Immature natural killer cell (primary cell): ENCODE measurements at regions not wholly inside any gene's neighbourhood (a gene's known extent, or its start where the extent isn't known, plus 50 kb on each side); places are given as distances from the start of the nearest gene placed in this dataset.
A peak's percentile ranks its signal among the peaks of the same experiment; 100 is the strongest.
"Not testable (repeated sequence)": the region's sequence is repeated elsewhere in the genome, so short reads cannot be mapped to it uniquely, and the experiment has no call there.

Experiments used
- DNase-seq, 3 donors: peaks; one replicate each; pipeline ENCODE4 v3.0.0; 2022; ENCODE audit warnings: mixed read lengths in 1 of 3
- H3K27ac Mint-ChIP-seq, 6 donors: one replicate each; pipeline ENCODE4 v1.8.0; 2020; ENCODE audit warnings: mixed read lengths in 6 of 6, mild to moderate bottlenecking in 5 of 6, inconsistent platforms in 4 of 6, moderate library complexity in 3 of 6
- H3K27me3 Mint-ChIP-seq, 3 donors: one replicate each; pipeline ENCODE4 v1.8.0; 2020 to 2021; ENCODE audit warnings: low read depth in 3 of 3, mild to moderate bottlenecking in 3 of 3, mixed read lengths in 3 of 3, moderate library complexity in 3 of 3, inconsistent platforms in 1 of 3
- H3K36me3 Mint-ChIP-seq, 3 donors: one replicate each; pipeline ENCODE4 v1.8.0; 2020; ENCODE audit warnings: mixed read lengths in 3 of 3, inconsistent platforms in 2 of 3, mild to moderate bottlenecking in 2 of 3
- H3K4me1 Mint-ChIP-seq, 2 donors: one replicate each; pipeline ENCODE4 v1.8.0; 2020; ENCODE audit warnings: inconsistent platforms in 2 of 2, mild to moderate bottlenecking in 2 of 2, mixed read lengths in 2 of 2, moderate library complexity in 1 of 2
- H3K4me3 Mint-ChIP-seq, 5 donors: one replicate each; pipeline ENCODE4 v1.8.0; 2020; ENCODE audit warnings: mild to moderate bottlenecking in 5 of 5, mixed read lengths in 5 of 5, inconsistent platforms in 3 of 5, moderate library complexity in 3 of 5
- H3K9me3 Mint-ChIP-seq, 6 donors: one replicate each; pipeline ENCODE4 v1.8.0; 2020; ENCODE audit warnings: mild to moderate bottlenecking in 6 of 6, mixed read lengths in 6 of 6, inconsistent platforms in 4 of 6, moderate library complexity in 3 of 6

DNA sequence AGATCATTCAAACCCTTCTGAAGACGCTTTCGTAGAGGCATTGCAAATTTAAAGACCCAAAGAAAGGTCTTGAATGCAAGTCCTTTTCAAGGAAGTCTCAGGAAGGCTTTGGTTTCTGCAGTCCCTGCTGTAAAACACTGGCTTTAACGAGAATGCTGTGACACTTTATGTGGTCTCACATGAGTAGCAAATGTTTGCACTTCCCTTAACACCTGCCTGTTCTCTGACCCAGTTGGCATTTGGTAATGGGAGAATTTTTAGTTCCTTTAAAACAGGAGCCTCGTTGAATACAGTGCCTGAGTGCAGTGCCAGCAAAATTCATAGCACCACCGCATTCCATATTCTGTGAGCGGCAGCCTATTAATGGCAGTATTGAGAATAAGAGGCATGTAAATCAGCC, 330.5 kb upstream of the PRKX start:
- DNase-seq = no peak
- H3K4me3 Mint-ChIP-seq = no peak overlapping the region
- H3K9me3 Mint-ChIP-seq = peaks cover 0 to 3% (median 0%) of the 10 kb centered on the region in 6 donors
- H3K27me3 Mint-ChIP-seq = peaks cover 0 to 1% (median 0%) of the 10 kb centered on the region in 3 donors
- H3K27ac Mint-ChIP-seq = no peak overlapping the region
- H3K4me1 Mint-ChIP-seq = no peaks in the 10 kb centered on the region
- H3K36me3 Mint-ChIP-seq = no peaks in the 10 kb centered on the region

DNA sequence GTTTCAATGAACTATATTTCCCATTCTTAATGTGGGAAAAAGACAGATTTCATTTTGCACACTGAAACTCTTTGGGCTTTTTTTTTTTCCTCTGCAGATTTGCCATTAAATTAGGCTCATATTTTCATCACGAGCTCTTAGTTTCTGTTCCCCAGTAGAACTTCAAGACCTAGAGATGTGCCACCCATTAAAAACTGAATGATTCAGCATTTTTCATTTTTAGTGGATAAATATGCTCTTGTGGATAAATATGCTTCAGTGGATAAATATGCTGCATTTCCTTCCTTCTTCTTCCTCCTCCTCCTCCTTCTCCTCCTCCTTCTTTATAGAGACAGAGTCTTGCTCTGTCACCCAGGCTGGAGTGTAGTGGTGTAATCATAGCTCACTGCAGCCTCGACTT, 322.4 kb upstream of the PRKX start:
- Mint-ChIP-seq H3K27ac (no peak overlapping the region), H3K4me1 (no peaks in the 10 kb centered on the region), H3K27me3 (peaks cover 0 to 2% (median 0%) of the 10 kb centered on the region in 3 donors), H3K9me3 (peaks cover 0 to 7% (median under 1%) of the 10 kb centered on the region in 6 donors), H3K4me3 (no peak overlapping the region), H3K36me3 (no peaks in the 10 kb centered on the region)
- no peak for DNase-seq

DNA sequence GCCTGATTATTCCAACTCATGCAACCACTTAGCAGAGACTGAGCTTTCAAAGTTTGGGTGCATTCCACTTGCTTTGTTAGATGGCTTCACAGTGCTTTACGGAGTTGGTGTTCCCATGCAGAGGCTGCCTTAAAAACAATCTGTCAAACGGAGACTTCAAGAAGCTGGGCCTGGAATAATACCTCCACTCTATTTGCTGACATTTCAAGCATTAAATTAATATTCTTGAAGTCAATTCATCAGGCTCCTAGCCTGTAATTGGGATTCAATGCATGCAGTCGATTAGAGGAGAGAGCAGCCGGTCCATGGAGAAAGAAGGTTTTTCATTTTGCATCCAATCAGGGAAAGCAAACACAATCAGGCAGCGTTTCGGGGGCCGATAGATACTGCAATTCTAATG, 314.7 kb upstream of the PRKX start:
- peaks cover 0 to 3% (median 0%) of the 10 kb centered on the region in 6 donors for H3K9me3 Mint-ChIP-seq

DNA sequence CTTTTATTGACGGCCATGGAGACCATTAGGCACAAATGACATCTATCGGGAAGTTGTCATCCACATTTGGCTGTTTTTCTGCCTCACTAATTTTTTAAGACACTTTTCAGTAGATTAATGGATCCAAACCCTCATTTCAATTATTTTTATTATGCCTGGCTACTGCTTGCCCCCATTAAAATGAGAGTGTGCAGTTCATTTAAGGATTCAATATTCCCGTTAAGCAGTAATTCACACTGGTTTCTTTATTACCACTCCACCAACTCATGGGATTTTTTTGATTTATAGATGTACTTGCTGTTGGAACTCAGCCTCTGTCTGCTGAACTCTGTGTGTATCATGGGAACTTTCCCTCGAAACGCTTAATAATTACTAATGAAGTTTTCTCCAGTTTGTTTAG, 291.8 kb upstream of the PRKX start:
- Mint-ChIP-seq H3K27ac (no peak overlapping the region), H3K27me3 (peaks cover 0 to 4% (median 0%) of the 10 kb centered on the region in 3 donors), H3K4me3 (no peak overlapping the region), H3K36me3 (no peaks in the 10 kb centered on the region), H3K9me3 (no peaks in the 10 kb centered on the region), H3K4me1 (no peaks in the 10 kb centered on the region)
- DNase-seq = no peak

More for the DNA sequence above, 314.7 kb upstream of the PRKX start:
- Mint-ChIP-seq H3K4me3 (no peak overlapping the region), H3K27me3 (peaks cover 0 to 4% (median 0%) of the 10 kb centered on the region in 3 donors), H3K27ac (no peak overlapping the region), H3K36me3 (no peaks in the 10 kb centered on the region), H3K4me1 (no peaks in the 10 kb centered on the region)
- DNase-seq = no peak

DNA sequence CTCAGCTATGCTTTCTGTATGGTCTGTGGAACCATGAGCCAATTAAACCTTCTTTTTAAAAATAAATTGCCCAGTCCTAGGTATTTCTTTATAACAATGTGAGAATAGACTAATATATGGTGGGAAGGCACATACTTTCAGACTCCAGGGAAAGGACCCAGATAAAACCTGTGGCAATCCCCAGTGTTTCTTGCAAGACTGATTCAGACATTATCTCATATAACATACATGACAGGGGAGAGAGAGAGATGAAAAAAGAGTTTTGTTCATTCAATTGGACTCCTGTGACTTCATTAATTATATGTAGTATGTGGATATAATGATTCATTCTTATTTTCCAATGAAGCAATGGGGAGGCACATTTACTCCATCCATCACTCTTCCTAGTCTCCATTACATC, 291.4 kb upstream of the PRKX start:
- no peak overlapping the region for H3K27ac Mint-ChIP-seq
- H3K9me3 Mint-ChIP-seq = no peaks in the 10 kb centered on the region
- H3K4me3 Mint-ChIP-seq = no peak overlapping the region
- H3K4me1 Mint-ChIP-seq = no peaks in the 10 kb centered on the region
- H3K36me3 Mint-ChIP-seq = no peaks in the 10 kb centered on the region
- no peak for DNase-seq
- peaks cover 0 to 4% (median 0%) of the 10 kb centered on the region in 3 donors for H3K27me3 Mint-ChIP-seq

DNA sequence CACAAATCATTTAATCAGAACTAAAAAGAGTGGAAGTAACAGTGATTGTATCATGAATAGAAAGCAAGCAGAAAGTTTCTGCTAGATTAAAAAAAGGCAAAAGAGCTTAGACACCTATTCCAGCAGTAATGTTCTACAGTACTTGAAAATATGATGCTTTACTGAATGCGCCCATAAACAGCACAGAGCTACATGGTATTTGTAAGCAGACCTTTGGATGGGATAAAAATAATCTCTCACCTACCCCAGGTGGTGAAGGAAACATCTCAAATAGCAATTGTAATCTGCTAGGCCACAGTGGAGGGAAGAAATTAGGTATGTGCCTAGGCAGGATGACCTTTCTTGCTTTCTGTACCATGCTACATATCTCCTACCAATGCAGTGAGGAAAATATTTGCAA, 280.9 kb upstream of the PRKX start:
- Mint-ChIP-seq H3K36me3 (no peaks in the 10 kb centered on the region), H3K27me3 (no peaks in the 10 kb centered on the region), H3K27ac (no peak overlapping the region), H3K4me3 (no peak overlapping the region), H3K9me3 (peaks cover 0 to 8% (median 0%) of the 10 kb centered on the region in 6 donors), H3K4me1 (no peaks in the 10 kb centered on the region)
- DNase-seq = peak in 1 of 3 donors; percentile 5

DNA sequence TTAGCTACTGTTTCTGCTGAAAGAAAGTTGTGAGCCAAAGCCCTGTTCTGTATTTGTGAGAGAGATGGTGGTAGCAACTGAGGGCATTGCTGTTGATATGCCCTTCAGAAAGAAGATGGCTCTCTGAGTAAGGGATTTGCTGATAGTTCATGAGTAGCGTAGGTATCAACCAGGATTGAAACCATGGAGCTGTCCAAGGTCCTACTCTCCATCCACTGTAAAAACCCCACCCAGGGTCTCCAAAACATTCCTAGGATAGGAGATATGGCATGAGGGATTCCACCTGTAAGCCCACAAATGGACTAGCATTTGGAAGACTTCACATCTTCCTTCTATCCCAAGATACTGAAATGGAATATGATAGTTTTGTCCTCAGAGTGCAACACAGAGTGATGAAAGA, 277.1 kb upstream of the PRKX start:
- no peaks in the 10 kb centered on the region for H3K27me3 Mint-ChIP-seq
- no peaks in the 10 kb centered on the region for H3K36me3 Mint-ChIP-seq
- no peaks in the 10 kb centered on the region for H3K4me1 Mint-ChIP-seq
- H3K4me3 Mint-ChIP-seq = no peak overlapping the region
- DNase-seq = no peak
- peaks cover 0 to 10% (median 0%) of the 10 kb centered on the region in 6 donors for H3K9me3 Mint-ChIP-seq
- no peak overlapping the region for H3K27ac Mint-ChIP-seq

DNA sequence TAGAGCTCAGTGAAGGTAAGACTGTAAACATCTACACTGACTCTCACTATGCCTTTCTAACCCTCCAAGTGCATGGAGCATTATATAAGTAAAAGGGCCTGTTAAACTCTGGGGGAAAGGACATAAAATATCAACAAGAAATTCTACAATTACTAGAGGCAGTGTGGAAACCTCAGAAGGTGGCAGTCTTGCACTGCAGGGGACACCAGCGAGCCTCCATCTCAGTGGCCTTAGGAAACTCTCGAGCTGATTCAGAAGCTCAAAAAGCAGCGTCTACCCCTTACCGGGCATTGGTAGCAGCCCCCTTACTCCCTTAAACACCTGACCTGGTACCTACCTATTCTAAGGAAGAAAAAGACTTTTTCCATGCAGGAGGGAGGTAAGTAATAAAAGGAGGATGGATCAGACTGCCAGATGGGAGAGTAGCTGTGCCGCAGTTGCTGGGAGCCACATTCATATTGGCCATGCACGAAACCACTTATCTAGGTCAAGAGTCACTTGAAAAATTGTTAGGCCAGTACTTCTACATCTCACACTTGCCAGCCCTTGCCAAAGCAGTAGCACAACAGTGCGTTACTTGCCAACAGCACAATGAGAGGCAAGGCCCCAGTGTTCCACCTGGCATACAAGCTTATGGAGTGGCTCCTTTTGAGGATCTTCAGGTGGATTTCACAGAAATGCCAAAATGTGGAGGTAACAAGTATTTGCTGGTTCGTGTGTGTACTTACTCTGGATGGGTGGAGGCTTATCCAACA, 258.8 kb upstream of the PRKX start:
- not testable (repeated sequence) for DNase-seq, H3K9me3 Mint-ChIP-seq, H3K4me3 Mint-ChIP-seq, H3K4me1 Mint-ChIP-seq, H3K36me3 Mint-ChIP-seq, H3K27ac Mint-ChIP-seq
- H3K27me3 Mint-ChIP-seq = peaks cover 0 to 12% (median 2%) of the 10 kb centered on the region in 3 donors

DNA sequence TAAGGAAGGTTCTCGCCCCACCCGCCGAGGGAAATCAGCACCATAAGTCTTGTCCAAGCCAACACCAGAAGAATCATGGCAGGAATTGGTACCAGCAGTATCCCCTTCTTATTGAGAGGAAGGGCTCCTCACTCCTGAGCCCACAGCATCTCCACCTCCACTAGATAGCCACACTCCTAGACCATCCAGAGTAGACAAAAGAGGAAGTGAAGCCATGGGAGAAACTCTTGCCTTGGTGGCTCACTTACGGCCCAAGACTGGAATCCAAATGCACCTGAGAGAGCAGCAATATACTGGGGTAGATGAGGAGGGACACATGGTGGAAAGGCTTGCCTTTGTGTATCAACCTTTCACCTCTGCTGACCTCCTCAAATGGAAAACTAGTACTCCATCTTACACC, 255.3 kb upstream of the PRKX start:
- Mint-ChIP-seq H3K4me3 (no peak overlapping the region), H3K9me3 (no peaks in the 10 kb centered on the region), H3K27me3 (peaks cover 0 to 8% (median 2%) of the 10 kb centered on the region in 3 donors), H3K4me1 (no peaks in the 10 kb centered on the region), H3K27ac (no peak overlapping the region), H3K36me3 (no peaks in the 10 kb centered on the region)
- DNase-seq = no peak

DNA sequence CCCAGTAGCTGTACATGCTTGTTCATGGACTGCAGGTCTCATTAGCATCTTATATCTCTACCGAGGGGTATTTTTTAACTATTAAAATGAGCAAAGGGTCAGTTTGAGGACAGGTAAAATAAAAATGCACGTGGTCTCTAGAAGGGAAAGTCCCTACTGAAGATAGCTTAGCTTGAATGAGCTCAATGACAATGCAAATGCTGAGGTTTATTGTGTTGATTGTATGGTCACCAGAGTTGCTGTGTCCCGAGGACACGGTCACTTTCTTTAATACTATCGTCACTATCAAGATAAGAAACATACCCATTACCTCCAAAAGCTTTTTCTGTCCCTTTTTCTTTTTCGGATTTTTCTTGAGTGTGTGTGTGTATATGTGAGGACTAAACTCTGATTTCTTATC, 250.5 kb upstream of the PRKX start:
- no peak overlapping the region for H3K27ac Mint-ChIP-seq
- H3K27me3 Mint-ChIP-seq = peaks cover 0 to 9% (median 6%) of the 10 kb centered on the region in 3 donors
- peaks cover 4 to 6% of the 10 kb centered on the region in 2 donors for H3K4me1 Mint-ChIP-seq
- H3K36me3 Mint-ChIP-seq = no peaks in the 10 kb centered on the region
- DNase-seq = no peak
- no peaks in the 10 kb centered on the region for H3K9me3 Mint-ChIP-seq
- no peak overlapping the region for H3K4me3 Mint-ChIP-seq

DNA sequence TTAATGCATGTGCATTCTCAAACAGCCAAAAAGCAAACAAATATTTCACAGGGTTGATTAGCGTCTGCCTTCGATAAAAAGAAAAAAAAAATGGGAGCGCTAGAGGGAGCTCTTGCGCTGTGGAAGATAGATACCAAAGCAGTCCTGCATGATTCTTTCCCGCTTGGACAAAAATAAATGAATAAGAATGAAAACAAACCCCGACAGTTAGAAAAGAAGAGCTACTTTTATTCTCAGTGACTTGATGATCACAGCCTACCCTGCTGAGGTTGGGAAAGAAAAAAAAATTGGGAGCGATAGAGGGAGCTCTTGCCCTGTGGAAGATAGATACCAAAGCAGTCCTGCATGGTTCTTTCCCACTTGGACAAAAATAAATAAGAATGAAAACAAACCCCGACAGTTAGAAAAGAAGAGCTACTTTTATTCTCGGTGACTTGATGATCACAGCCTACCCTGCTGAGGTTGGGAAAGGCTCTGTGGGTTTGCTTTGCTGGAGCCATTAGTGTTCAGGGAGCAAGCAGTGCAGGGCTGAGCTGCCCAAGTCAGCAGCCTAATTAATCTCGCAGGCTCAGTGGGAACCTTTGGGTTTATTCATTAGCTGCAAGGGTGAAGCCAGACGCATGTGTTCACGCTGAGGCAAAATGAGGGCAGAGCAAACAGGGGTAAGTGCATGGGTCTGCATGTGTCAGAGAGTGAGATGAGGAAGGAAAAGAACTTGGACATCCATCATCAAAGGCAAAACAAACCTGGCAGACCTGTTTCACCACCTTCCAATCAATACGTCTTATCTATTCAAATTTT, 249.3 kb upstream of the PRKX start:
- Mint-ChIP-seq H3K27me3 (peaks cover 0 to 13% (median 6%) of the 10 kb centered on the region in 3 donors), H3K4me1 (peaks cover 4 to 6% of the 10 kb centered on the region in 2 donors), H3K36me3 (no peaks in the 10 kb centered on the region), H3K27ac (no peak overlapping the region), H3K4me3 (peak overlapping the region in 1 of 5 donors; percentile 8), H3K9me3 (no peaks in the 10 kb centered on the region)
- DNase-seq = no peak

DNA sequence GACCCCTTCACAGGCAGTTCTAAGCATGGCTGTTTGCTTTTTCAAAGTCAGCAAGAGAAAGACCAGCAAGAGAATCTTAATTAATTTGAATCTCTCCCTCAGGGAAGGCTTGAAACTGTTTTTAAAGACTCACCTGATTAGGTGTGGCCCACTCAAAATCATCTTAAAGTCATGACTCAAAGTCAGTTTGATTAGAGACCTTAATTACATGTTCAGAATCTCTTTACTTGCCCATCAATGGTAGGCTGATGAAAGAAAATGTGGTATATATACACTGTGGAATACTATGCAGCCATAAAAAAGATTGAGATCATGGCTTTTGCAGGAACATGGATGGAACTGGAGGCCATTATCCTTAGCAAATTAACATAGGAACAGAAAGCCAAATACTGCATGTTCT, 247.5 kb upstream of the PRKX start:
- Mint-ChIP-seq H3K27me3 (peaks cover 2 to 15% (median 6%) of the 10 kb centered on the region in 3 donors), H3K4me3 (no peak overlapping the region), H3K36me3 (no peaks in the 10 kb centered on the region), H3K9me3 (no peaks in the 10 kb centered on the region), H3K4me1 (peaks cover 4 to 6% of the 10 kb centered on the region in 2 donors), H3K27ac (no peak overlapping the region)
- DNase-seq = no peak

DNA sequence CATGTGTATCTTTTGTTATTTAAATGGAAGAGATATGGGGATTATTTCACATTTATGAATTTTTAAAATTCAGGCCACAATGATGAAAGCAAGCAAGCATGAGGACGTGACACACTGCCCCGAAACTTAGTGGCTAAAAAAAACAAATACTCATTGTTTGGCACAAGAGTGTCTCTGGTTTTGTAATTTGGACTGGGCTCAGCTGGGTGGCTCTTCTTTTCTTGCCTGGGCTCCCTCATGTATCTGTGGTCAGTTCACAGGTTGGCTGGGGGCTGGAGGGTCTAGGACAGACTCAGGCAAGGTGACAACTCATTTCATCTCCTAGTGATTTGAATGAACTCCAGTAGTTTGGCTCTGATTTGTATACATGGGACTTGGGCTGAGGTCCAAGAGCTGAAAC, 238.4 kb upstream of the PRKX start:
- H3K27ac Mint-ChIP-seq = no peak overlapping the region

DNA sequence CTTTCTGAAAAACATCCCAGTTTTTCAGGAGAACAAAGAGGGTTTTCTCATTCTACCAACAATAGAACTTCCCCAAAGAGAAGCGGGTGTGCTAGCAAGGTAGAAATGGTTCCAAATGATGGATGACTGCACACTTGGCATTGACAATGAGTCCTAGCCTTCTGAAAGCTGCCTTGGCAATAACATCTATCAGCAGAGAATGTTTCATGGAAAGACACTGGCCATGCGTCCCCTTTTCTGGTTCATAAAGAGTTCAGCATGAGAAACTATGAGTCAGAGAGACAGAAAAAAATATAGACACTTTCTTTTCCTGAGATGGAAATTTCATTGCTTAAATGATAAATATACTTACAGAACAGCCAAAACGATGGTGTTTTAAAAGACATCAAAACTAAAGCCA, 236.9 kb upstream of the PRKX start:
- H3K4me3 Mint-ChIP-seq = no peak overlapping the region
- no peak for DNase-seq
- no peaks in the 10 kb centered on the region for H3K4me1 Mint-ChIP-seq
- no peak overlapping the region for H3K27ac Mint-ChIP-seq
- no peaks in the 10 kb centered on the region for H3K36me3 Mint-ChIP-seq
- H3K9me3 Mint-ChIP-seq = peaks cover 0 to 7% (median 0%) of the 10 kb centered on the region in 6 donors
- H3K27me3 Mint-ChIP-seq = peaks cover 2 to 18% (median 3%) of the 10 kb centered on the region in 3 donors

More for the DNA sequence above, 238.4 kb upstream of the PRKX start:
- Mint-ChIP-seq H3K4me3 (no peak overlapping the region), H3K9me3 (peaks cover 0 to 7% (median 0%) of the 10 kb centered on the region in 6 donors), H3K36me3 (no peaks in the 10 kb centered on the region), H3K27me3 (peaks cover 2 to 18% (median 3%) of the 10 kb centered on the region in 3 donors), H3K4me1 (no peaks in the 10 kb centered on the region)
- no peak for DNase-seq
